ENCODE measurements at regions not wholly inside any gene's neighbourhood (a gene's known extent, or its start where the extent isn't known, plus 50 kb on each side); places are given as distances from the start of the nearest gene placed in this dataset.

DNA sequence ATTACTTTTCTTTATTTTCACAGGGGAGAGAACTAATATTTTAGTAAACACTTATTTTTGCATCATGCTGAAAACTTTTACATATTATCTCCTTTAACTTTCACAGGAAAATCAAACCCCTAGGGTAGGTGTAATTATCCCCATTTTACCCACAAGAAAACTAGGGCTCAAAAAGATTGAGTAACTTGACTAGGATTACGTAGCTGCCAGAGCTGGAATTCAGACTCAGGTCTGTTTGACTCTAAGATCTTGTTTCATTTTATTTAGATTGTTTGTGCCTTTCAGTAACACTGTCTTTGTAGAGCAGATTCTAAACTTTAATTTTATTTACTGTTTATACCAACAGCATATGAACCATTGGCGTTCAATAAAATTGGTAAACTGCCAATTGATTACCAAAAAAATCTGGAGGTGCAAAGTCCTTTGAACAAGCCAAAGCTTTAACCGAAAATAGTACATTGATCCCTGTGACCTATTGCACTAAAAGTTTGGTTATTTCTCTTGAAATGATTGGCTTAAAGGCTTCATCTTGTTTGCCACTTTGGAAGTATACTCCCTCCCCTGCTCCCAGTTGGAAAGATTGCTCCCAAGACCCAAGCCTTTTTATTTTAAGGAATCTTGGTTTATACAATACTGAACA is 71.0 kb upstream of the WDR26 start:
- no peak for DNase-seq

- DNase-seq: no peak
These were observed 71.7 kb upstream of the WDR26 start for GRCh38 chr1:224506141-224506814.

- no peak for DNase-seq
These were observed 73.3 kb upstream of the WDR26 start for GRCh38 chr1:224507771-224508523.

DNA sequence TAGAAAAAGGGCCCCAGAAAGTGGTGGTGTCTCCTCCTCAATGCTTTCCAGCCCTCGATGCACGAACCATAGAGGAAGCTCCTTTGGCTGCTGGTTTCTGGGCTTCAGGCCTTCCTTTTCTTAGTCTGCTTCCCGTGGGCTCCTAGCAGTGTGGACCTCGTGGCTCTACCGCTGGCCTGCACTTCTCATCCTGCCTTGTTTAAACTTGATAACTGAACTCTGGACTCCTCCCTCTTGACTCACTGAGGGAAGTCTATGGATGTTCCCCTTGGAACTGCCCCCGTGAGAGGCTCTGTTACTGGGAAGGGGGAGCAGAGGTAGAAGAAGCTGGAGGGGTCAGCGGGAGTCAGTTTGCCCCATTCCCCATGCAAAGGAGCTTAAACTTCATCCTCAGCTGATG is 75.3 kb upstream of the WDR26 start:
- no peak for DNase-seq

DNA sequence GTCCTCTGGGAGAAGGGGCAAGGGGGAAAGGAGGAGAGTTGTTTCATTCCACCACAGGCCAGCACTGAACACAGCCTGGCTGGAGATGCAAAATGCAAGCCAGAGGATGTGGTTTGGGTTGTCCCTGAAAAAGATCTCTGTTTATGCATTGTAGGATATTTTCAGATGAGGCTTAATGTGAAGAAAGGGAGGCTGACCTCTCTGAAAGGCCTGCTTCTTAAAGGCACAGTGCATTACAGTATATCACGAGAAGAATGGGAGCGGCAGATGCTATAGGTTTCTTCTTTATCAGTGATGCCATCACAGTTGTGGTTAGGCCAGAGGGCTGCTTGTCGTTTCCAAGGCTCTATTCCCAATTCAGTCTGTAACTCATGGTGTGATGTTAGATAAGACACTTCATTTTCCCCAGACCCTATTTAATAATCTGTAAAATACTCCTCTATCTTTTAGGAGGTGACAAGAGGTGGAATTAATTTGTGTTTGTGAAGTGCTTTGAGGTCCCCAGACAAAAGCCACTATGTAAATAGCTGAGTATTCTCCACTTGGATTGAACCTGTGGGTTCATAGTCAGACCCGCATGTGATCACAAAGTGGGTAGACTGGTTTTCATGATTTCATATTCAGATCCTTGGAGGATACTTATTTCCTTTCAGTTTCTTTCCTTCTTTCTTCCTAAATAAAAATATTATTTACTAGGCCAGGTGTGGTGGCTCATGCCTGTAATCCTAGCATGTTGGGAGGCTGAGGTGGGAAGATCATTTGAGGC is 76.5 kb upstream of the WDR26 start:
- no peak for DNase-seq

- no peak for DNase-seq
These were observed 78.1 kb upstream of the WDR26 start for GRCh38 chr1:224512600-224513151.

- DNase-seq: no peak
These were observed 78.8 kb upstream of the WDR26 start for GRCh38 chr1:224513383-224513782.

- peak; percentile 65 for DNase-seq
These were observed 79.2 kb upstream of the WDR26 start for GRCh38 chr1:224513787-224514209.

DNA sequence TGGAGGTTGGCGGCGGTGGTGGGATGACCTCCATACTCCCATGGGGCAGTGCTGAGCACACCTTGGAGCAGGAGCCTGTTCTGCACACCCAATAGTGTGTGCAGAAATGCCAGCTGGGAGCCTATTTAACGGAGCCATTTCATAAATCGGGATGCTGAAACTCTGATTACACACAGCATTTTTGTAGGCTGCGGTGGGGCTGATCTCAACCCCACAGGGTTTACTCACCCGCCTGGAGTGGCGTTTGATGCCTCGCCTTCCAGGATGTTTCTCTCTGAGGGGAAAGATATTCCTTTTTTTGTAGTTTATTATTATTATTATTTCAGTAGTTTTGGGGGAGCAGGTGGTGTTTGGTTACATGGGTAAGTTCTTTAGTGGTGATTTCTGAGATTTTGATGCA is 82.6 kb upstream of the WDR26 start:
- DNase-seq: no peak

- DNase-seq: no peak
These were observed 83.9 kb upstream of the WDR26 start for GRCh38 chr1:224518528-224518927.

- DNase-seq: no peak
These were observed 85.3 kb upstream of the WDR26 start for GRCh38 chr1:224519874-224520273.

- no peak for DNase-seq
These were observed 86.2 kb upstream of the WDR26 start for GRCh38 chr1:224520808-224521207.

- DNase-seq: no peak
These were observed 87.5 kb upstream of the WDR26 start for GRCh38 chr1:224521904-224522734.

DNA sequence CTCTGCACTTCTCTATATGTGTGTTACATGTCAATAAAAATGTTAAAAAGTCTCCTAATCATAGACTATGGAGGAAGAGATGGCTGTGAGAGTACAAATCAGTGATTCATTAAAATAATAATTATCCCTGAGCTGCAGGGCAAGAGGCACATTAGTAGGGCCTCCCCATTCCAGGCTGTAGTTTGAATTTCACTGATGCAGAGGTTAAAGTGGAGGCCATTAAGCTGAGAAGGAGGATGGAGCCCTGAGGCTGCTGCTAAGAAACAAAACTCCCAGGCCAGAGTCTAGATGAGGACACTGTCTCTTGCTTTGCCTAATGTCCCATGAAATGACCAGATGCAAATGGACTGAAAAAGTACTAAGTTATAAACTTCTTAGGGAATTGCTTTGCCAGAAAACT is 89.1 kb upstream of the WDR26 start:
- no peak for DNase-seq

DNA sequence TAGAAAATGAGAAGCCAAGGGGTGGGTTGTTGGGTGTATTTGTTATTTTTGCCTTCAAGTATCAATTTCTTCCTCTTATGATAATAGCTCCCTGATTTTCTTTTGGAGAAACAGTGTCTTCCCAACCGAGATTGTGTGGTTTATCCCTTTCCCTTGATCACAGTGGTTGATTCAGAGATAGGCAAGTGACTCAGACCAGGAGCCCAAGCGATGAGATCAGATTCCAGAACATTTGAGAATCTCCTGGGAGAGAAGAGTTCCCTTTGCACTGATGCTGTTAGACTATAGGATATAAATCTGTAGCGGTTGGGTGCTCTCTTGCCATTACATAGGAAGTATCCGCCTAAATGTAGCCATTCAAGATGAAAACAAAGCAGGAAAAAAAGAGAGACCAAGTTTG is 90.1 kb upstream of the WDR26 start:
- DNase-seq: no peak

DNA sequence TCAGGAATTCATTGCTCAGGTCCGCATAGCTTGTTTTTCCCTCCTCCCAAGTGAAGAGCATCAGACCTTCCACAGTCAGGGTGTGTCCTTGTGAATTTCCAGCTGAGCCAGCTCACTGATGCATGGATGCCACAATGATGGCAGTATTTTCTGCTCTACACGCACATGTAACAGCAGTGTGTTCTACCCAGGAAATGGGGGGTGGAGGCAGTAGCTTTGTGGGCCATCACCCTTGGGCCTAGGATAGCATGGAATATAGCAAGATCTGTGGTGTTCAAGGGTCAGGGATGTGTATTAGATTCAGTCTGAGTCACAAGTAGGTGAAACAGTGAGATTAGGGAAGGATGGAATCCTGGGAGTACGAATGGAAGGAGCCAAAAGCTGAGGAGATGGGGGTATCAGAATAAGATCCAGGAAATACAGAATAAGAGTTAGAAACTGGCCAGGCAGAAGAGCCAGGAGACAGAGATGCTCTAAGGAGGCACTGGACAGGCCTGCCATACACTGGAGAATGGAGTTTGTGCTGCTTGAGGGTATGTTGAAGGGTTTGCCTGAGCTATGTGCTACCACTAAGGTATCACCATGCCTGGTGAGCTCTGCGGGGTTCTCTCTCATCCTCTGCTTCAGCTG is 90.6 kb upstream of the CNIH3 start:
- no peak for DNase-seq

DNA sequence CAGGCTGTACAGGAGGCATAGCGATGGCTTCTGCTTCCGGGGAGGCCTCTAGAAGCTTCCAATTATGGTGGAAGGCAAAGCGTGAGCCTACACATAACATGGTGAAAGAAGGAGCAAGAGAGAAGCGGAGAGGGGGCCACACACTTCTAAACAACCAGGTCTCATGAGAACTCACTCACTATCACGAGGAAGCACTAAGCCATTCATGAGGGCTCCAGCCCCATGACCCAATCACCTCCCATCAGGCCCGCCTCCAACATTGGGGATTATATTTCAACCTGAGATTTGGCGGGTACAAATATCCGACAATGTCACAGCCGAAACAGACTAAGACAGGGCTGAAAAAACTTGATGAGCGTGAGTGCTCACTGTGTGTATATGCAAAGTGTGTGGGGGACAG is 89.3 kb upstream of the CNIH3 start:
- no peak for DNase-seq

GRCh38 chr1:224528900-224529299 is 87.2 kb upstream of the CNIH3 start:
- no peak for DNase-seq

- no peak for DNase-seq
These were observed 86.3 kb upstream of the CNIH3 start for GRCh38 chr1:224529844-224530243.

DNA sequence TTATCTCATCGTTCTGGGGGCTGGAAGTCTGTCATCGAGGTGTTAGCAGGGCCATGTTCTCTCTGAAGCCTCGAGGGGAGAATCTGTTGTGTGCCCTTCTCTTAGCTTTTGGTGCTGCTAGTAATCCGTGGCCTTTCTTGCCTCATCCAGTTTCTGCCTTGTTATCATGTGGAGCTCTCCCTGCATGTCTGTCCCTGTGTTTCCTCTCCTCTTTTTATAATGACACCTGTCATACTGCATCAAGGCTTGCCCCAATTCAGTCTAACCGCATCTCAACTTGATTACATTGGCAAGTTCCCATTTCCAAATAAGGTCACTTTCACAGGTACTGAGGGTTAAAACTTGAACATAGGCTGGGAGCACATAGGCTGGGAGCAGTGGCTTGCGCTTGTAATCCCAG is 82.6 kb upstream of the CNIH3 start:
- no peak for DNase-seq

- DNase-seq: no peak
These were observed 81.4 kb upstream of the CNIH3 start for GRCh38 chr1:224534731-224535130.

Data from occipital lobe (tissue), 1 donor.